ENCODE measurements at regions not wholly inside any gene's neighbourhood (a gene's known extent, or its start where the extent isn't known, plus 50 kb on each side); places are given as distances from the start of the nearest gene placed in this dataset.

GRCh38 chr12:92032101-92032500 is 113.5 kb downstream of the BTG1 start:
- Histone ChIP-seq H3K4me1 (peaks cover 0 to 13% (median 5%) of the 10 kb centered on the region in 4 donors), H3K36me3 (no peaks in the 10 kb centered on the region), H3K9me3 (no peaks in the 10 kb centered on the region), H3K27ac (no peak overlapping the region), H3K27me3 (no peaks in the 10 kb centered on the region), H3K4me3 (no peak overlapping the region)
- ATAC-seq (no peak), DNase-seq (no peak)
- TF ChIP-seq CTCF (IDR thresholded peaks at IDR 0.05) (no peak), POLR2A (IDR thresholded peaks at IDR 0.05) (no peak)
- 88% methylated on average over 1 of the region's 1 CpG for WGBS (ENCODE audit: insufficient coverage, low coverage, low lambda C conversion rate, missing lambda C conversion rate)
- intact Hi-C loops (cut with DNase I), result no loop called here

GRCh38 chr12:92030618-92031017 is 115.0 kb downstream of the BTG1 start:
- 35% methylated on average over 3 of the region's 3 CpGs for WGBS (ENCODE audit: insufficient coverage, low coverage, low lambda C conversion rate, missing lambda C conversion rate)
- no peak for TF ChIP-seq CTCF (IDR thresholded peaks at IDR 0.05)
- peak; percentile 44 for TF ChIP-seq POLR2A (IDR thresholded peaks at IDR 0.05)
- Histone ChIP-seq H3K27me3 (no peaks in the 10 kb centered on the region), H3K36me3 (no peaks in the 10 kb centered on the region), H3K4me3 (no peak overlapping the region), H3K9me3 (no peaks in the 10 kb centered on the region), H3K4me1 (peaks cover 0 to 13% (median 5%) of the 10 kb centered on the region in 4 donors), H3K27ac (no peak overlapping the region)
- ATAC-seq (peak; percentile 43 to 78 (median 60)), DNase-seq (no peak)
- intact Hi-C loops (cut with DNase I), result no loop called here

- TF ChIP-seq CTCF (IDR thresholded peaks at IDR 0.05), result no peak
- peaks cover 0 to 9% (median 3%) of the 10 kb centered on the region in 4 donors for H3K4me1 ChIP-seq
- no peak overlapping the region for H3K27ac ChIP-seq
- no peaks in the 10 kb centered on the region for H3K9me3 ChIP-seq
- no peak for DNase-seq
- no peaks in the 10 kb centered on the region for H3K36me3 ChIP-seq
- no peak overlapping the region for H3K4me3 ChIP-seq
- intact Hi-C loops (cut with DNase I), result no loop called here
- WGBS (ENCODE audit: insufficient coverage, low coverage, low lambda C conversion rate, missing lambda C conversion rate), result 79% methylated on average over 3 of the region's 3 CpGs
- H3K27me3 ChIP-seq, result no peaks in the 10 kb centered on the region
- ATAC-seq, result no peak
These were observed 115.6 kb downstream of the BTG1 start for GRCh38 chr12:92029902-92030586.

- intact Hi-C loops (cut with DNase I), result no loop called here
- Histone ChIP-seq H3K4me3 (no peak overlapping the region), H3K27ac (no peak overlapping the region), H3K4me1 (no peaks in the 10 kb centered on the region), H3K9me3 (no peaks in the 10 kb centered on the region), H3K36me3 (no peaks in the 10 kb centered on the region), H3K27me3 (no peaks in the 10 kb centered on the region)
- 100% methylated on average over 2 of the region's 2 CpGs for WGBS (ENCODE audit: insufficient coverage, low coverage, low lambda C conversion rate, missing lambda C conversion rate)
- ATAC-seq (no peak), DNase-seq (no peak)
- TF ChIP-seq POLR2A (IDR thresholded peaks at IDR 0.05) (no peak), CTCF (IDR thresholded peaks at IDR 0.05) (no peak)
These were observed 116.5 kb downstream of the BTG1 start for GRCh38 chr12:92029136-92029535.

GRCh38 chr12:92028441-92028709 is 117.3 kb downstream of the BTG1 start:
- no peaks in the 10 kb centered on the region for H3K36me3 ChIP-seq
- no peak for DNase-seq
- ATAC-seq, result no peak
- H3K27me3 ChIP-seq, result no peaks in the 10 kb centered on the region
- H3K27ac ChIP-seq, result no peak overlapping the region
- H3K4me3 ChIP-seq, result no peak overlapping the region
- no peaks in the 10 kb centered on the region for H3K4me1 ChIP-seq
- intact Hi-C loops (cut with DNase I), result no loop called here
- H3K9me3 ChIP-seq, result no peaks in the 10 kb centered on the region
- no peak for TF ChIP-seq CTCF (IDR thresholded peaks at IDR 0.05)
- no peak for TF ChIP-seq POLR2A (IDR thresholded peaks at IDR 0.05)
- 46% methylated on average over 1 of the region's 1 CpG for WGBS (ENCODE audit: insufficient coverage, low coverage, low lambda C conversion rate, missing lambda C conversion rate)

Data from right lobe of liver (tissue), 6 donors.